Activated CD4-positive, alpha-beta T cell treated with anti-CD3 and anti-CD28 coated beads, Interleukin-2, amount 50 U/mL, for 24 hours (primary cell): ENCODE measurements at regions not wholly inside any gene's neighbourhood (a gene's known extent, or its start where the extent isn't known, plus 50 kb on each side); places are given as distances from the start of the nearest gene placed in this dataset.

Source experiments
- DNase-seq, 2 donors: peaks; one replicate each; pipeline ENCODE4 v3.0.0-alpha.2; 2020; ENCODE audit warnings: low read depth in 1 of 2, low spot score in 1 of 2

DNA sequence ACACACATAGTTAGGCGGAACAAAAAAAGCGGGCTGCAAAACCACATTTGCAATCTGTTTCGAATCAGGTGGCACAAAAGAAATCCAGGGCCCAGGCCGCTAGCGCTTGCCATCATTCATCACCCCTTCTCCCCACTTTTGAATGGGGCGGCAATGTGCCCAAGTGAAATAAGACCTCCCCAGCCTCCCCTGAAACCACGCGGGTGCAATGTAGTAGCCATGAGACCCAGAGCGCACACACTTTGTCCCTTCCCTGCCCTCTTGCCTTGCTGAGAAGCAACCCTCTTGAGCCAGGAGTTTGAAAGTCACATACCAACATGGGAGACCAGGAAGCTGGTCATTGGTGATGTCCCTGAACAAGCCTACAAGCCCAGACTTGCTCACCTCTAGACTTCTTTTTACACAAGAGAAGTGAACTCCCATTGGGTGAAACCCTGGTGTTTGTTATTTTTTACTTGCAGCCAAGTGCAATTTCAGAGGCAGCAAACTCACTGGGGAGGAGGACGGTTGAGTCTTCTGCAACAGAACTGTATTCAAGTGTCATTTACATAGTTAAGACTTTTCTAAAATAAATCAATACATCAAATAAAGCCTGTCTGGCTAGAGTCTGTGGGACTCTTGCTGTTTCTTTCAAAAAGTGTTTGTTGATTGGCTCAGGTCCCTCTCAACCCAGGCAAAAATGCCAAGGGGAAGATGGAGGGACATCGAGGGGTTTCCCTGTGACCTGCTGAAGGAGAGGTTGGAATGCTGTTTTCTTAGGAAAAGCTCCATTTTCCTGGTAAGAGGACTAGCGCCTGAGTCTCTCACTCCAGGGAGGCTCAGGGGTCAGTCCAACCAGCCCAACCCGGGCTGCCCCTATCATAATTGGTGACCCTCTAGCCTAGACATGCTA lies 138.1 kb upstream of the PTPN1 start:
- DNase-seq = no peak

- DNase-seq = no peak
These were observed 137.5 kb upstream of the PTPN1 start for GRCh38 chr20:50372770-50373088.

DNA sequence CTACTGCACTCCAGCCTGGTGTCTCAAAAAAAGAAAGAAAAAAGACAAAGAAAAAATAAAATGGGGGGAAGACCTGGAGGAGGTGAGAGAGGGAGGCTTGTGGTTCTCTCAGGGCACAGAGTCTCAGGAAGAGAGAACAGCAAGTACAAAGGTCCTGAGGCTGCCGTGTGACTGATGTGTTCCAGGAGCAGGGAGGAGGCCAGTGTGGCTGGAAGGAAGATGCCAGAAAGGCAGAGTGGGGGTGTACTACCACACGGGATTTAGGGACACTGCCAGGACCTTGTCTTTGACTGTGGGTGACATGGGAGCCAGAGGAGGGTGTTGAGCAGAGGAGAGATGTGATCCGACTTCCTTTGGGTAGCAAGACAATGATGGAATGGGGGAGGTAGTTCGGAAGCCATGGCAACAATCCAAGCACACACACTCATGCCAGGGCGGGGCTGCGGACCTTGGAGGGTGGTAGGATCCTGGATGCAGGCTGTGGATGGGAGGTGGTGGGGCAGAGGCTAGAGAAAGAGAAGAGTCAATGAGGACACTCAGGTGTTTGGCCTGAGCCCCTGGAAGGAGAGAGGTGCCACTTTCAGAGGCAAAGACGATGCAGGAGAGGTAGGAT lies 136.4 kb upstream of the PTPN1 start:
- no peak for DNase-seq

DNA sequence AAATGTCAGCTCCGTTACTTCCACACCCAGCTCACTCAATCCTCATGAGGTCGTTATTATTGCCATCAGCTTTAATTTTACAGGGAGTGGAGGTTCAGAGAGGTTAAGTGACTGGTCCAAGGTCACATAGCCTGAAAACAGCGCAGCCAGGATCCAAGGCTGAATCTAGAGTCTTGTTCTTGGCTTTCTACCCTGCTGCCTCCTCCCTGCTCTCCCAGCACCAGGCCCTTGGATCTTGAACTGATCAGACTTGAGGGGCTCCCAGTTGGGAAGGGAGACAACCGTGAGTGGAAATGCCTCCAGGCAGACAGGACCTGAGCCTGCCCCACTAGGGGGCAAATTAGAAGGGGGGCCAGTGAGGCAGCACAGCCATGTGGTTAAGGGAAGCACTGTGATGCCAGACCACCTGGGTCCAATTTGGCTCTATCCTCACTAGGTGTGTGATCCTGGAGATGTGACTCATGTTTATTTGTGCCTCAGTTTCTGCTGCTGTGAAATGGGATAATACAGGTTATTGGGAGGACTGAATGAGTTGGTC lies 135.6 kb upstream of the PTPN1 start:
- no peak for DNase-seq

DNA sequence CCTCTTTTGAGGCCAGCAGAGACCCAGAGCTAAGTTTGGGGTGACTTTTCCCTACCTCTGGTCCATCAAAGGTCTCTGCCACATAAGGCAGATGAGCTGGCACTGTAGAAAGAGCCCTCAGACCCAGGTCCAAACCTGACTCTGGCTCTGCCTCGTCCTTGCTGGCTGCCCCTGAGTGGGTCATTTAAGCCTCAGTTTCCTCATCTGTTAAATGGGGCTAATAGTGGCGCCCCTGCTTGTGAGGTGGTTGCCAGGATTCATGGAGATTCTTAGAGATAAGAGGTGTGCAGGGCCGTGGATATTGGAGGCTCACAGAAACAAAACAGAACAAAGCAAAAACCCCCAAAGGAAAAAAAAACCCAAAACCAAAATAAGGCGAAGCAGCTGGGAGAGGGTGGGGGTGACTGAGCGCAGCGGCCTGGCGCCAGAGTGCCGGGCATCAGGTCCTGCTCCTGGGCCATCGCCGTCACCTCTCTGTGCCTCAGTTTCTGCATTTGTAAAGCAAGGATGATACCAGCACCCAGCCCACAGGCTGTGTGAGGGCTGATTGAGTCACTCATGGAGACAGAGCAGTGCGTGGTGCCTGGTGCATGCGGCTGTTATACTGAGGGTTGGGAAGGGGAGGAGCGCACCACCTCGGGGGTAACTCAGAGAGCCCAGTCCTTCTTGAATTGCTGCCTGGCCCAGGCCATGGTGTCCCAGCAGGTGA lies 133.8 kb upstream of the PTPN1 start:
- DNase-seq = no peak

DNA sequence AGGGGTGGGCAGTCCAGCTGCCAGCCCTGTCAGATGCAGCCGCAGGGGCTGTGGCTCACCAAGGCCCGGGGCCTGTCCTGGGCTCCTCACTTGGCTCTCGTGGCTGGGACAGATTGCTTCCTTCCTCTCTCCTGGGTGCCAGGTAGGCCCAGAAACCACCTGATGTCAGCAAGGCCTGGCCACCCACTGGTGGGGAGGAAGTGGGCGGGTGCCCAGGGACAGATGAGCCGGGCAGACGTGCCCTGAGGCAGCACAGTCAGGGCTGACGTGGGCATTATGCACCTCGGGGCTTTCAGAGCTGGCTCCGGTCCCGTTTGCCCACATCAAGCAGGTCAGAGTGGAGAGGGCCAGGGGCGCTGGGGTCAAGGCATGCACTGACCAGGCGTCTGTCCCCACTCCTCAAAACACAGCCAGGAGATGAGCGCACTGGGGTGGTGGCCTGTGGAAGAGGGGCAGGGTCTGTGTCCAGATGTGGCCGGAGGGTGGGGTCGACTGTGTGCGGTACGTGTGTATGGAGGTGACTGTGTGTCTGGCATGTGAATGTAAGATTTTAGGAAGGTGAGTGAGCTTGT lies 133.2 kb upstream of the PTPN1 start:
- DNase-seq = no peak

GRCh38 chr20:50378170-50379000 lies 131.8 kb upstream of the PTPN1 start:
- no peak for DNase-seq

GRCh38 chr20:50379049-50379990 lies 130.9 kb upstream of the PTPN1 start:
- no peak for DNase-seq

DNA sequence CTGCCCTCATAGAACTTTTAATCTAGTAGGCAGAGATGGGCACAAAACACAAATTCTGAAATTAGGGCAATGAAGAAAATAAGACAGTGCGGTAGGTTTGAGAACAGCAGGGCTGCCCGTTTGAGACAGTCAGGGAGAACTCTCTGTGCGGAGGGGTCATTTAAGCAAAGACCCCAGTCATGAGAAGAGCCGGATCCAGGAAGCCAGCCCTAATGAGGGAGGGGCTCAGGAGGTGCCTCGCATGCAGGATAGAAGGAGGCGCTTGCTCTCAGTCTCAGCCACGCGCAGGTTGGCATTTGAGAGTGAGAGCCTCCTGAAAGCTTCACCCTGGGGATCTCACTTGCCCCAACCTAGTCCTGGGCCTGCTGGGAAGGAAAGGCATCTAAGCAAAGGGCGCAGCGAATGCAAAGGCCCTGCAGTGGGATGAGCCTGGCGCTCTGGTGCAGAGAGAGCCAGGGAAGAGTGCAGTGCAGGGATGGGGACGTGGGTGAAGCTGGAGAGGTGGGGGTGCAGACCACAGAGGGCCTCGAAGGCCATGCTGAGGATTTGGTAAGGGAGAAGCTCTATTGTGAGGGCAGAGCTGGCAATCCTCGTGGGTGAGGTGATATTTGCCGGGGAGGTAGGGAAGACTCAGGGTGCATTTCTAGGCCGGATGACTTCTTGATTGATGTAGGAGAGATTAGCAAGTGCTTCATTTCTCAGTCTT lies 130.0 kb upstream of the PTPN1 start:
- DNase-seq = no peak

DNA sequence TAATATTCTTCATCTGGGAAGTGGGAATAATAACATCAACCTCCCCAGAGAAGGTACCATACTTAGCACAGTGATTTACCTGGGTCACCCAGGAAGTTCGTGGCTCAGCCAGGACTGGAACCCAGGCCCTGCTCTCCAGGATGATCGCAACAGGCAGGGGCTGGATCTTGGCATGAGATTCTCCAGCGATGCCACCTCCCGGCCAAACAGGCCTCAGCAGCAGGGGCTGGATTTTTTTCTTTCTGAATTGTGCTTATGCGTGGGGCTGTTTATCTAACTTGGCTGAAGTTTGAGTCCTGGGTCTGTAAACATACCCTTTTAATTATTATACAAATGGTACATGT lies 129.5 kb upstream of the PTPN1 start:
- DNase-seq = no peak

GRCh38 chr20:50381075-50381732 lies 129.0 kb upstream of the PTPN1 start:
- DNase-seq = no peak

GRCh38 chr20:50381771-50382593 lies 128.2 kb upstream of the PTPN1 start:
- peak in 1 of 2 donors; percentile 11 for DNase-seq

DNA sequence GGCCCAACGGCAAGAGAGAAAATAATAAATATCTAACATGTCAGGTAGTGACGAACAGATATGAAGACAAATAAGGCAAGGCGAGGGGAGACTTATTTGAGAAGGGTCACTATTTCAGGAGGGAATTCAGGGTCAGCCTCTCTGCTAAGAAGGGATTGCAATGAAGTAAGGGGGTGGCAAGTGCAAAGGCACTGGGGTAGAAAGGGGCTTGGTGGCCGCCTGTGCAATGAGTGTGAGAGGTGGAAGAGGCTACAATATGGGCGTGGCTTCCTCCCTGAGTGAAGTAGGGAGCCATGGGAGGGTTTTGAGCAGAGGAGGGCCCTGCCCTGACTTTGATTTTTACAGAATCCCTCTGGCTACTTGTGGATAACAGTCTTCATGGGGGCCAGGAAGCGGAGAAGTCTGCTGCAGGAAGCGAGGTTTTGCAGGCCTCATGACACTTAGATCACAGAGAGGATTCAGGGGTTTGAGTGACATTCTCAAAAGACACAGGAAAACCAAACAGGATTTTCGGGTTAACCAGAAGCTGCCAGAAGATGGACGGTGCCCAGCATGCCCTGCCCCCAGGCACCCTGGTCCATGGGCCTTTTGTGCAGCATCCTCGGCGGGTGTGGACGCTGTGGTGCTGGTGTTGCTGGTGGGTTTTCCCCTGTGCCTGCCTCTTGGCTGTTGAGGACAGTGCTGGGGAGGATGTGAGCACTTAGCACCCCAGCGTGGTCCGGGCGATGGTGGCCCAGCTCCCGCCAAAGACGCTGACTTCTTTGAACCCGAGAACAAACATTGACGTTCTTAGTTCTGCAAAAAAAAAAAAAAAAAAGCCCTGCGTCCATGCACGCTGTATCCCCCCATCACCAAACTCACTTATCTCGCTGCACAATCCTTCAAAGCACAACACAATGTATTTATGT lies 124.2 kb upstream of the PTPN1 start:
- DNase-seq = peak in 1 of 2 donors; percentile 7

DNA sequence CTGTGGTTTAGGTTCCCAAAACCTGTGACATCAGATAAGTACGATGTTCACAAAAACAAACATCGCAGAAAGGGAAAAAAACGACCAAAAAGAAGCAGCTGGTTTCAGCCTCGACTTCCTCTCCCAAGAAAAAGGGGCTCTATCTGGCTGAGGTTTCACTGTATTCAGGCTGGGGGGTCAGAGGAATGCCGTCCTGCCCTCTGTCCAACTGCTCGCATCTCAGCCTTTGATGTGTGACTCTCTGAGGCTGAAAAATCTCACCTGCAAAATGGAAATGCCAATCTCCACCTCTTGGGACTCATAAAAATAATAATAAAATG lies 123.6 kb upstream of the PTPN1 start:
- DNase-seq = no peak

DNA sequence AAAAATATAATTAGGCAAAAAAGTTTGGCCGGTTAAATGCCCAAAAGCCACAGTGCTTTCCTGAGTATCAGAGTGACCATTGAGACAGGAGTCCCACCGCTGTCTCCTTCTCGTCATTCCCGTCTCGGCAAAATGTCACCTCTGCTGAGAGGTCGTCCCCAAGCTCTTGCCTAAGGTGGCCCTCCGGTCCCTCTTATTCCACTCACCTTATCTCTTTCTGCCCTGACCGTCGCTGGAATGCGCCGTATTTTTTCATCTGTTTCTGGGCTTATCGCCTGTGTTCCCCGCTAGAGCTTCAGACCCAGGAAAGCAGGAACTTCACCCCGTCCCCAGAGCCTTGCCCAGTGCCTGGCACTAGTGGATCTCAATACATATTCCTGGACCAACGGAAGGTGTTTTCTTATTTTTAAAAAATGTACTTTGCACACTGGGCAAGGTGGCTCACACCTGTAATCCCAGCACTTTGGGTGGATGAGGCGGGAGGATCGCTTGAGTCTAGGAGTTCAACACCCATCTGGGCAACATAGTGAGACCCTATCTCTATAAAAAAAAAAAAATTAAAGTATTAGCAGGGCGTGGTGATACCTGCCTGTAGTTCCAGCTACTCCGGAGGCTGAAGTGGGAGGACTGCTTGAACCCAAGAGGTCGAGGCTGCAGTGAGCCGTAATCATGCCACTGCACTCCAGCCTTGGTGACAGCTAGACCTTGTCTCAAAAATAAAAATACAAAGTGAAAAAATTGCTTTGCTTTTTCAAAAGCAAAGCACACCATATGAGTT lies 122.8 kb upstream of the PTPN1 start:
- DNase-seq = no peak

DNA sequence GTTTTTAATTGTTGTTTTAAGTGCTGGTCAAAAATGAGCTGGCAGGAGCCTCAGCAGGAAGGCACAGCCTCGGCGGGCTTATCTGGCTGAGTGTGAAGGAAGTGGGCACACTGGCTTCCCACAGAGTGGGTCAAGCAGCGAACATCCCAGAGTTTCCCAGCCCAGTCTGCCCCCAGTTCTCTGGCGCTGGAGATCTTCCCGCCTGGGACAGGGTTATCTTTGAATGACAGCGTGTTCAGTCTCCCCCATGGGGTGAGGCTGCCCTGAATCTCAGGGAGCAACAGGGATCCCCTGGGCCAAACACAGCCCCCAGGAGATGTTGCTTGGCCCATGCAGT lies 122.2 kb upstream of the PTPN1 start:
- no peak for DNase-seq
